ENCODE measurements at regions not wholly inside any gene's neighbourhood (a gene's known extent, or its start where the extent isn't known, plus 50 kb on each side); places are given as distances from the start of the nearest gene placed in this dataset.

DNA sequence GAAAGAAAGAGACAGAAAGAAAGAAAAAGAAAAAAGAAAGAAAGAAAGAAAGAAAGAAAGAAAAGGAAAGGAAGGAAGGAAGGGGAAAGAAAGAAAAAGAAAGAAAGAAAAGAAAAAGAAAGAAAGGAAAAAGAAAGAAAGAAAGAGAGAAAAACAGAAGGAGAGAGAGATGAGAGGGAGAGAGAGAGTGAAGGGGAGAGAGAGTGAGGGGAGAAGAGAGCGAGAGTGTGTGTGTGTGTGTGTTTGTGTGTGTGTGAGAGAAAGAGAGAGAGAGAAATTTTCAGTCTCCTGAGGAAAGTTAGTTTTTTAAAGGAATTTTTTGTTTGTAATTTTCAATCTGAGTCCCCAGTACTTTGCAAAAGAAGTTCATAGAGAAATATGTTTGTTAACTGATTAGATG, 504.1 kb upstream of the POU3F4 start:
- no peak overlapping the region for H3K4me2 ChIP-seq (ENCODE audit: low read depth, low read length)
- no peaks in the 10 kb centered on the region for H3K4me1 ChIP-seq (ENCODE audit: insufficient read depth, low read length)
- H3K9me3 ChIP-seq (ENCODE audit: low read length) = peaks cover 13% of the 10 kb centered on the region; the same call in 1 of the 2 replicates
- TF ChIP-seq ZKSCAN8 (CRISPR knock-in tag; IDR thresholded peaks at IDR 0.05; ENCODE audit: borderline replicate concordance) (no peak), ZNF747 (CRISPR knock-in tag; IDR thresholded peaks at IDR 0.05; ENCODE audit: borderline replicate concordance) (no peak), IKZF1 (IDR thresholded peaks at IDR 0.05) (no peak), SNRNP70 (IDR thresholded peaks at IDR 0.05; ENCODE audit: low read depth, low read length) (no peak), ZNF850 (CRISPR knock-in tag; conservative IDR thresholded peaks at IDR 0.05) (no peak), ZSCAN22 (CRISPR knock-in tag; IDR thresholded peaks at IDR 0.05) (no peak)
- in situ Hi-C loops (cut with HindIII; ENCODE audit: extremely low pct_ligation_motif_present, low pct_unique_long_range_greater_than_20kb) (no loop called here), intact Hi-C loops (cut with micrococcal nuclease; ENCODE audit: unreplicated experiment) (no loop called here)
- H3K79me2 ChIP-seq (ENCODE audit: insufficient read depth, low read length) = no peaks in the 10 kb centered on the region
- ChIA-PET CTCF (ENCODE audit: low intra/inter-chr PET ratio, low total read pairs) (no interaction called here), POLR2A (no interaction called here)
- no peaks in the 10 kb centered on the region for H3K27me3 ChIP-seq (ENCODE audit: control insufficient read depth in 1 of 2, insufficient read depth in 2 of 2, low read length in 2 of 2)
- no peak overlapping the region for H2AFZ ChIP-seq (ENCODE audit: low read length)
- no TSS peak for BruUV-seq (replicated peaks)
- no peaks in the 10 kb centered on the region for H3K36me3 ChIP-seq (replicated peaks in 1 of 2; ENCODE audit: control insufficient read depth in 1 of 2, insufficient read depth in 2 of 2, low read length in 2 of 2)
- 0% methylated on average over 1 of the region's 1 CpG for WGBS (ENCODE audit: low lambda C conversion rate)
- no peak overlapping the region for H3K27ac ChIP-seq (ENCODE audit: extremely low read length, insufficient read depth, low read length)
- H4K20me1 ChIP-seq (ENCODE audit: insufficient read depth, low read length) = no peaks in the 10 kb centered on the region
- ATAC-seq (no peak), DNase-seq (ENCODE audit: low spot score) (no peak), FAIRE-seq (no peak)
- no peak overlapping the region for H3K4me3 ChIP-seq (replicated peaks in 1 of 3; ENCODE audit: insufficient read depth in 1 of 3, low read depth in 2 of 3, low read length in 3 of 3)
- H3K9ac ChIP-seq (ENCODE audit: insufficient read depth, low read depth, low read length) = no peak overlapping the region

DNA sequence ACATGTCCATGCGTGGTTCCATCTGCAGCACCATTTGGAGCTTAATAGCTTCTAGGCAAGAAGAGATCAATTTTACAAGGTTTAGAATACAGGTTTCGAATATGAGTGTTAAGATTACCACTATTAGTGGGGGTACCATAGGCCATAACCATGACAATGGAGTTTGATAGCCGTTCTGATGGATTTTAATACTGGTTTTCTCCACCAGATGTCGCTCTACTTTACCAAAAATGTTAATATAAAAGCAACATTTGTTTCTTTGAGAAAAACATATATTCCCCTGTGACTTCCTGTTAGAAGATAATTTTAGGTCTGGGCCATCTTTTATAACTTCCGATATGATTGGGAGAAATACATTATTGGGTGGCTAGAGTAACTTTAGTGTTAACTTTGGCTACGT, 499.7 kb upstream of the POU3F4 start:
- intact Hi-C loops (cut with micrococcal nuclease; ENCODE audit: unreplicated experiment) (no loop called here), in situ Hi-C loops (cut with HindIII; ENCODE audit: extremely low pct_ligation_motif_present, low pct_unique_long_range_greater_than_20kb) (no loop called here)
- 26% methylated on average over 4 of the region's 6 CpGs for WGBS (ENCODE audit: low lambda C conversion rate)
- H2AFZ ChIP-seq (ENCODE audit: low read length) = no peak overlapping the region
- TF ChIP-seq TAF1 (CRISPR knock-in tag; IDR thresholded peaks at IDR 0.05) = no peak
- no peak for TF ChIP-seq ZNF264 (CRISPR knock-in tag; IDR thresholded peaks at IDR 0.05)
- TF ChIP-seq ZFP36 (IDR thresholded peaks at IDR 0.05; ENCODE audit: borderline replicate concordance, low read depth, low read length, partially characterized antibody) = no peak
- no peak for TF ChIP-seq BORCS8-MEF2B (CRISPR knock-in tag; IDR thresholded peaks at IDR 0.05)
- TF ChIP-seq, protein P1, sequence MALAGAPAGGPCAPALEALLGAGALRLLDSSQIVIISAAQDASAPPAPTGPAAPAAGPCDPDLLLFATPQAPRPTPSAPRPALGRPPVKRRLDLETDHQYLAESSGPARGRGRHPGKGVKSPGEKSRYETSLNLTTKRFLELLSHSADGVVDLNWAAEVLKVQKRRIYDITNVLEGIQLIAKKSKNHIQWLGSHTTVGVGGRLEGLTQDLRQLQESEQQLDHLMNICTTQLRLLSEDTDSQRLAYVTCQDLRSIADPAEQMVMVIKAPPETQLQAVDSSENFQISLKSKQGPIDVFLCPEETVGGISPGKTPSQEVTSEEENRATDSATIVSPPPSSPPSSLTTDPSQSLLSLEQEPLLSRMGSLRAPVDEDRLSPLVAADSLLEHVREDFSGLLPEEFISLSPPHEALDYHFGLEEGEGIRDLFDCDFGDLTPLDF (CRISPR knock-in tag; IDR thresholded peaks at IDR 0.05) = no peak
- TF ChIP-seq ZSCAN20 (CRISPR knock-in tag; IDR thresholded peaks at IDR 0.05; ENCODE audit: borderline replicate concordance) = no peak
- no peak for TF ChIP-seq TOE1 (CRISPR knock-in tag; IDR thresholded peaks at IDR 0.05)
- TF ChIP-seq SP1 (IDR thresholded peaks at IDR 0.05) = no peak
- no peak for TF ChIP-seq SP1 (CRISPR knock-in tag; IDR thresholded peaks at IDR 0.05)
- TF ChIP-seq SMARCC2 (IDR thresholded peaks at IDR 0.05) = no peak
- FAIRE-seq (no peak), ATAC-seq (no peak), DNase-seq (ENCODE audit: low spot score) (no peak)
- no peak overlapping the region for H3K4me3 ChIP-seq (replicated peaks in 1 of 3; ENCODE audit: insufficient read depth in 1 of 3, low read depth in 2 of 3, low read length in 3 of 3)
- no peaks in the 10 kb centered on the region for H3K4me1 ChIP-seq (ENCODE audit: insufficient read depth, low read length)
- no peaks in the 10 kb centered on the region for H3K36me3 ChIP-seq (replicated peaks in 1 of 2; ENCODE audit: control insufficient read depth in 1 of 2, insufficient read depth in 2 of 2, low read length in 2 of 2)
- no peak overlapping the region for H3K27ac ChIP-seq (ENCODE audit: extremely low read length, insufficient read depth, low read length)
- ChIA-PET POLR2A (no interaction called here), CTCF (ENCODE audit: low intra/inter-chr PET ratio, low total read pairs) (no interaction called here)
- no peaks in the 10 kb centered on the region for H4K20me1 ChIP-seq (ENCODE audit: insufficient read depth, low read length)
- H3K9ac ChIP-seq (ENCODE audit: insufficient read depth, low read depth, low read length) = no peak overlapping the region
- no peaks in the 10 kb centered on the region for H3K79me2 ChIP-seq (ENCODE audit: insufficient read depth, low read length)
- H3K4me2 ChIP-seq (ENCODE audit: low read depth, low read length) = no peak overlapping the region
- H3K9me3 ChIP-seq (ENCODE audit: low read length) = peaks cover 8% of the 10 kb centered on the region; the same call in 1 of the 2 replicates
- no TSS peak for BruUV-seq (replicated peaks)
- no peaks in the 10 kb centered on the region for H3K27me3 ChIP-seq (ENCODE audit: control insufficient read depth in 1 of 2, insufficient read depth in 2 of 2, low read length in 2 of 2)
